Stimulated activated CD4-positive, alpha-beta T cell treated with anti-CD3 and anti-CD28 coated beads, TNF-alpha, amount 100 ng/mL, for 1 hour (primary cell): ENCODE measurements at regions not wholly inside any gene's neighbourhood (a gene's known extent, or its start where the extent isn't known, plus 50 kb on each side); places are given as distances from the start of the nearest gene placed in this dataset.

Experiments used
- DNase-seq, 3 donors: peaks; one replicate each; pipeline ENCODE4 v3.0.0-alpha.2; 2020; ENCODE audit warnings: low read depth in 3 of 3, low spot score in 1 of 3

DNA sequence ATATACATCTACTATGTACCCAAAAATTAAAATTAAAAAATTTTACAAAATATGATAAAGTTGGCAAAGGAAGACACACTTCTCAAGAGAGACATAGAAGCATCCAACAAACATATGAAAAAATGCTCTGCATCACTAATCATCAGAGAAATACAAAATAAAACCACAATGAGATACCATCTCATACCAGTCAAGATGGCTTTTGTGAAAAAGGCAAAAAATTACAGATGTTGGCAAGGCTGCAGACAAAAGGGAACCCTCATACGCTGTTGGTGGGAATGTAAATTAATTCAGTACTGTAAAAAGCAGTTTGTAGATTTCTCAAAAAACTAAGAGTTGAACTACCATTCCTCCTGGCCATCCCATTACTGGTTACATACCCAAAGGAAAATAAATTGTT is 581.7 kb upstream of the CCDC54 start:
- no peak for DNase-seq

DNA sequence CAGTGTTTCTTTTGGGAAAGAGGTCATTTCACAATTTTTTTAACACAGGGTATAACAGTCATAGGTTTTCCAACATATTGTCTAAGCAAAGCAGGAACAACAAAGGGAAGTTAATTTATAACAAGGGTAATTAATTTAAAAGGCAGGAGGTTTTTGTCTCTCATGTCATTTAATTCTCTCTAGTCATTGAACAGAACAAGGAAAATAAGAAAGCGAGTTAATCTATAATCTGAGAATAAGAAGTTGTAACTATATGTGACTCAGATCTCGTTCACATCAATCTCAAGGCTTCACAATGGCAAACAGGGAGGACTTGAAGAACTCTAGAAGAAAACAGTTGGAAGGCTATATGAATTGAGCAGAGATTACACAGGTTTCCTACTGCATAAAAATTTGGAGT is 579.8 kb upstream of the CCDC54 start:
- no peak for DNase-seq

DNA sequence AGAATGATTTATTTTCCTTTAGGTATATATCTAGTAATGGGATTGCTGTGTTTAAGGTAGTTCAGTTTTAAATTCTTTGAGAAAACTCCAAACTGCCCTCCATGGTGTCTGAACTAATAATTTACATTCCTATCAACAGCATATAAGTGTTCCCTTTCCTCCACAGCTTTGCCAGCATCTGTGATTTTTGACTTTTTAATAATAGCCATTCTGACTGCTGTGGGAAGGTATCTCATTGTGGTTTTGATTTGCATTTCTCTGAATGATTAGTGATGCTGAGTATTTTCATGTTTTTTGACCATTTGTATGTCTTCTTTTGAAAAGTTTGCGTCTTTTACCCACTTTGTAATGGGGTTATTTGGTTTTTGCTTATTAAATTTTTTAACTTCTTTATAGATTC is 571.6 kb upstream of the CCDC54 start:
- DNase-seq = no peak

DNA sequence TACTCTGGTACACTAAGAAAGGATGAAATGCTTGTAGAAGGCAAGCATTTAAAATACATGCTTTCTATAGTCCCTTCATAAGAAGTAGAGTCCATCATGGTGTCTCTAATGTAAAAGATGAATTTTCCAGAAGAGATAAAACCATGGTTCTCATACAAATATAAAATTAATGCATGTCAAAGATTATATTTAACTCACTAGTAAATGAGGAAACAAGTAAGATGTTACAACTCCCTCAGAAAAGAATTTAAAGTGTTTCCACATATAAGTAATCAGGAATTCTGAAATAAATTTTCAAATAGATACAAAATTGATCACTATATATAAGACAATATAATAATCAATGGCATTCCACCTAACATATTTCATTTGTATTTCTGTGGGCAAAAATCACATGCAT is 570.3 kb upstream of the CCDC54 start:
- DNase-seq = no peak

DNA sequence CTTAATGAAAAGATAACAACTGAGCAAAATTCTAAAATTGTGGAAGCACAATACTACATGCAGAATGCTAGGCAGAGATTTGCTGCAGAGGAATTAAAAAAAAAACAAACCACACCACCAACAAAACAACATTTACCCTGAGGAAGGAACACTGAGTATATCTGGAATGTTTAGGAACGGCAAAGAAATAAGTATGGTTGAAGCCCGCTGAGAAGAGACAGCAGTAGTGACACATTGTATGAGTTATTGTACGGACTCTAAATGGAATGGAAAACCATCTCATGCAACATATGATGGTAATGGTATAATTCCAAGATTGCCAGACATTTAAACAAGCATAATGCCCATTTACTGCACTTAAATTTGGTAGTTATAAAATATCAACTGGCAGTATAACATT is 568.2 kb upstream of the CCDC54 start:
- no peak for DNase-seq

DNA sequence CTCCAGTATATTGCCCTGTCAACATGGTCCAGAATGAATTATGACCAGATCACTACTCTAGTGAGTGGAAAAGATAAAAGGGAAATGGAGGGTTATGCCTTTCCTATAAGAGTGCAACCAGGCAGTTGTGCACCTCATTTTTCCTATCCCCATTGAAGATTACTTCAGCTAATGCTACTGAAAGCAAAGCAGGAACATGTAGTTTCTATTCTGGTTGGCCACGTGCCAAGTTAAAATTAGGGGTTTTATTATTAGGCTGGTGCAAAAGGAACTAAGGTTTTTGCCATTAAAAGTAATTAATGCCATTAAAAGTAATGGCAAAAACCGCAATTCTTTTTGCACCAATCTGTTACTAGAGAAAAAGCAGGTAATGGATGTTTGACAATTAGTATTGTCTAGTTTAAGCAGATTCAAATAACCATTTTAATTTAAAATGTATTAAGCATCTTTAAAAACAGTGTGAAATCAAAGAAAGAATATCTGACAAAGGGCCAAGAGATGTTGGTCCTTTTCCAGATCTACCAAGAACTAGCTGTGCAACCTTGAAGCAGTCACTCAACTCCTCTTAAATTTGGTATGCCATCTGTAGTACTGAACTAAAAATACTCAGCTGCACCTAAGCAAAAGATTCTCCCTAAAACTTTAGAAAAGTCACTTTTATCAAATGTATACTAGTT is 567.5 kb upstream of the CCDC54 start:
- no peak for DNase-seq

DNA sequence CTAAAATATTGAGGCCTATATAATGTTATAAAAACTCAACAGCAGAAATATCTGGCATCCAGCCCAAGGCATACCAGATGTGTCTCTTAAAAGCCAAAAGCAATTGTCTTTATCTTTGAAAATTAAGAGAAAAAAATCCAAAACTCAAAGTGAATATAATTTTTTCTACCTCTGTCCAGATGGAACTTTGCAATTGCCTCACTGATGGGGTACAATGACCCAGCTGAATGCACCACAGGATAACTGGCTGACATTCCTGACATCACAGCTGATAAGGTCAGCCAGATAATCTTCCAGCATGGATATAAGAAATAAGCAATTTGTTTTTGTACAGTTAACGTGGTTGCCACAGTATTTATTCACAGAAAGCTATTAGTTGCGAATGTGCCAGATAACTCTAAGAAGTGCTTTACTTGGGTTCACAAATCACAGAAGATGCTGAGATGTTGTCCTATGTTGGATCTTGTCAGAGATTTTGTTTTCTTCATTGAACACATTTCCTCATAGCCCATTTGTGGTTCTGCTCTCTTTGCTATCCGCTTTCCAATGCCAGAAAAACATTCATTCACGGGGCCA is 566.9 kb upstream of the CCDC54 start:
- no peak for DNase-seq

DNA sequence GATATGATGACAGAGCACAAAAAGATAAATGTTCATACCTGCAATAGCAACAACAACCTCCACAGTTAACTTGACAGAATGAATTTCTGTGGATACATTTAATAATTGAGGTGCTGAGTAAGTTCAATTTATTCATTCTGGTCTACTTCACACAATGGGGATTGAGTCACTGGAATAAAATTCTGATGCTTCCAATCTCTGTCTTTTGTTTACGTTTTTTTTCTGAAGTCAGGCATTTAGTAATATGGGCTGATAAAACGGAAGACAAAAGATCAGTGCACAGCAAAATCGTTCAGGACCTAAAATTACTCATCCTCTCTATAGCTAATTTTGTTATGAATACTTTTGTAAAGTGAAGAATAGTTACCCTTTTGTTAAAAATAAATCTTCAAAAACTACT is 565.9 kb upstream of the CCDC54 start:
- DNase-seq = no peak

DNA sequence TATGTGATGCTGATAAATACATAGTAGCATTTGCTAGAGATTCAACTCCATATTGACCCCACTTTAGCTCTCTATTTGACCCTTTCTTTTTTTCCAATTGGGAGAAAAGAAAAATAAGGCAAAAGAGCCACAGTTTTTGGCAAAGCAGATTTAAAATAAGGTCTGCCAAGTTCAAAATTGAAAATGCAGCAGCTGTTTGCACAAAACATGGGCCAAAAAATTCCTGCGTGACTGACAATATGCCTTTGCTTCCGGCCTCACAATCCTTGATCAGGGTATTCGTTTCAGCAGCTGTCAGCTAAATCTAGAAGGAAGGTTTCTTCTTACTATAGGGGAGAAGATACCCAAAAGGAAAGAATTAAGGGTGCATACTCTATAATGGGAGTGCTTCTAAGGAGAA is 563.5 kb upstream of the CCDC54 start:
- DNase-seq = no peak

DNA sequence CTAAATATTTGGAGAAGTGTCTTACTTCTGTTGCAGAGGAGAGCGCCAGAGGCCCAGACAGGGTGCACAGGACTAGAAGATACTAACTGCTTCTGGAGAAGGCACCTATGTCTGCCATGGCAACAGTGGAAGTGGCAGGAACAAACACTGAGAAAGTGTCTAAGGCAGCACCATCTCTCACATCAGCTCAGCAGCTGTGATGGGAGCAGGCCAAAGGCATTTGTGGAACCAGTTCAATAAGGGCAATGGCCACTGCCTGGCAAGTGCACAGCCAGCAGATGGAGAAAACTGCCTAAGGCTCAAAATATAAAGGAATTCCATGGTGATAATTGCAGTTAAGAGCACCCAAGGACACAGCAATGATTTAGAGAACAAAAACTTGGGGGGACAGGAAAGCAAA is 563.0 kb upstream of the CCDC54 start:
- DNase-seq = no peak

DNA sequence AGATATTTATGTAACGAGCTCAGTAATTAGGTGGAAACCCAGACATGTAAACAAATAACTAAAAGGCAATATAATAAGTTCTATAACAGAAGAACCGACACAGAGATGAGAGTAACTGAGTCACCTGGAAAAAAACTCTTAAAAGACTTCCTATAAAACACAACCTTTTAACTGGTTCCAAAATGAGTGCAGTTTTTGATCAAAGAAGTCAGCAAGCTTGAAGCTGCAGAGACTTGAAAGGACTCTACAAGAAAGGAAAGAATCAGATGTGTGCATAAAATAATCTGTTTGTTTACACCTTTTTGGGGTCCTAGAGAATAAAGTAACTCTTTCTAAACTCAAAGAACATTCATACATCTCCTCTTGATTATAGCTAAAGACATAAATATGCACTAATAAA is 560.4 kb upstream of the CCDC54 start:
- no peak for DNase-seq

DNA sequence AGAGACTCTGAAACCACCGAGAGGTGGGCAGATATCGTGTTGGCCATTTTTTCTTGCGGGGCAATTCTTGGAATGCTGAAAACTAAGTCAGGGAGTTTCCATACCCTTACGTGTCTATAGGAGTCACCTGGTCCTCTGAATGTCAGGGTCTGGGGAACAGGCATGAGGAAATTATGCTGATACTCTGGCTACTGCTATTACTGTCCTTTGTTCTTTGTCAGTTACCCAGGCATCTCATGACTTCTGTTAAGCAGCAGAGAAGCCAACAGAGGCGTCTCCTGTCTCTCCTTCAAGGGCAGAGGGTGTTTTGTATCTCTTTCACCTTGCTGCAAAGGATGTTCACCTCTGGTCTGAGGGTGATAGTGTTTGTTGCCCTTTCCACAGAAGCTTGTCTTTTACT is 559.5 kb upstream of the CCDC54 start:
- DNase-seq = no peak

DNA sequence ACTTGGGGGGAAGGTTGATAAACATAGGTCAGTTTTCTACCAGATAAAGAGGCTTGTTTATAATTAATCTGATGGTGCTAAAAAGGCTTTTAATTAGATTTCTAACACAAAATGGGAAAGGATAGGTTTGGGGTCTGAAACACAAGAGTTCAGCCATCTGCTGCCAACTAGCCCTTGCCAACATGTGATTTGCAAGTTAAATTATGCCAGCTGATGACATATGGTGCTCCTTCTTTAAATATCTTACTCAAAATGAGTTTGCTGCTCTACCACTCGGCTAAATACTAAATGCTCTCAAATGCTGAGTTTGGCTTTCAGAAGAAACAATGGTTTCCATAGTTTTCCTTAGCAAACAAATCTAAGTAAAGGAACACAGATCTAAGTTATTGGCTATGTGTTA is 557.8 kb upstream of the CCDC54 start:
- no peak for DNase-seq

DNA sequence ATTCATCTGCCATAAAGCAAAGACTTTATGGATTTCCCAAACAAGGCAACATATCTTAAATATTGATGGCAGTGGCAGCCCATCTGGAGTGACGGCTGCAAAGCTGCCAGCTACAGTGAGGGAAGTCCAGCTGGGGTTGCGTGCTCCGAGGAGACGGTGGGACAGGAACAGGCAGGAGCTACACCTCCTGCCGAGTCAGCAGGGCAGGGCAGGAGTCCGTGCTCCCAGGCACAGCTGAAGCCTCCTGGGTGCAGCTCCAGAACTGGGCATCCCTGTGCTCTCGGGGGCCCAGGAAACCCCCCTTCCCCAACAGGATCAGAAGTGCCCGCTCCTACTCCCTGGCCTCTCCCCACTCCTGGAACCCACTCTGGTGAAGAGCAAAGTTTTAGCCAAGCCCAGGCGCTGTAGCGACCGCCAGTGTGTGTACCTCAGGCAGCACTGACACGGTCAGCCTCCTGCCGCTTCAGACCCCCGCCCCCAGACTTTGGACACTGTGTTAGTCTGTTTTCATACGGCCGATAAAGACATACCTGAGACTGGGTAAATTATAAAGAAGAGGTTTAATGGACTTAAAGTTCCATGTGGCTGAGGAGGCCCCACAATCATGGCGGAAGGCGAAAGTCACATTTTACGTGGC is 556.4 kb upstream of the CCDC54 start:
- no peak for DNase-seq

DNA sequence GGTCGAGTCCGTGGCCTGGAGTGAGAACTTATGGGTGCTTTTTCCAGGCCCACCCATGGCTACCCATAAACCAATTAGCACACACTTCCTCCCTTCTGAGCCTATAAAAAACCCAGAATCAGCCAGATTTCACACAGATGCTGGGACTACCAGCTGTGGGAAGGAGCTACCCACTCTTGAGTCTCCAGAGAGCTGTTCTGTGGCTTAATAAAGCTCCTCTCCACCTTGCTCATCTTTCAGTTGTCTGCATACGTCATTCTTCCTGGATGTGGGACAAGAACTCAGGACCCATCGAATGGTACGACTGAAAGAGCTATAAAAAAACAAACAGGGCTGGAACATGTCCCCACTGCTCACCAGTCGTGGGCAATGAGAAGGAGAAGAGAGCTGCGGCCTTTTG is 555.4 kb upstream of the CCDC54 start:
- no peak for DNase-seq

DNA sequence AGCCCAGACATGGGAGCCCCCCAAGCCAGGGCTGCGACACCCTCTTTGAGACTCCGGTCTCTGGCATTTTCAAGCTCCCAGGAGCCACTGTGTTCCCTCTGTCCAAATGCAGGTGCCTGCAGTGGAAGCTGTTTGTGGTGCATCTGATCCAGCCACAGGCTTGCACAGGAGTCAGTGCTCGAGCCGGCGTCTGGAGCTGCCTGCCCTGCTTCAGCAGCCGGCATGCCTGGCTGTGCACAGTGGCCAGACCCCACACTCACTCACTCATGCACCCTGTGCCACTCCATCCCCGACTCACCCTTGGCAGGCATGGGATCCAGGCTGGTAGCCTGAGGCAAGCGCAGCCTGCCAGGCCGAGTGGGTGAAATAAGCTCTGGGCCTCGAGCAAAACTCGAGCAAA is 555.0 kb upstream of the CCDC54 start:
- no peak for DNase-seq

DNA sequence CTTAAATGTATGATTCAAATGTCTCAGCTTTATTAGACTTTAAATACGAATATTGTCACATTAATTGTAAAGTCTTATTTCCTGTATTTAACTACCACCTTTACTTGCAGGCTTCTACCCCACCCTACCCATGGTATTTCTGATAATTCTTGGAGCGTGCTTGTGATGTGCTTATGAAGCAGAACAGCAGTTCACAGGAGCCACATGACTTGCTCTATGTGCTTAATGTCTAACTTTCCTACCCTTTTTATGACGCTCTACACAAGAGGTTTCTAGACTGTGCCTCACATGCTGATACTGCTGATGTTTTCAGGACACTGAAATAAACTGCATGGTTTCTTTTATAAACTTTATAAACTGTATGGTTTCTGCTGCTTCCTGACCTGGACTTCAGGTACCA is 553.5 kb upstream of the CCDC54 start:
- DNase-seq = no peak

DNA sequence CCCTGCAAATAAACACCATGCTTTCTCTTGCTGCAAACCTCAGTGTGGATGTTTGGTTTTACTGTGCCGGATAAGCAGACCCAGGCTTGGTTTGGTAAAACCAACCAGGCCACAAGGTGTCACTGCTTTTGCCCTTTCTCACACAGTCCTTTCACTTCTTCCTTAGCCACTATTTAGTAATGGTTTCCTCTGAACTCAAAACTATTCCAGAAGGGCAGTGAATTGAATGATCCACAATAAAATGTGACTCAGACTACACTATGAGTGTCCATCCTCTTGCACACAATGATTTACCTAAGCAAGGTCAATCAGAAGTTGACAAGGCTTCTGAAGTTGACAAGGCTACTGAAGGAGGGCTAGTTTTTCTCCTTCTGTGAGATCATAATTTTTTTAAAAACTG is 552.4 kb upstream of the CCDC54 start:
- no peak for DNase-seq

DNA sequence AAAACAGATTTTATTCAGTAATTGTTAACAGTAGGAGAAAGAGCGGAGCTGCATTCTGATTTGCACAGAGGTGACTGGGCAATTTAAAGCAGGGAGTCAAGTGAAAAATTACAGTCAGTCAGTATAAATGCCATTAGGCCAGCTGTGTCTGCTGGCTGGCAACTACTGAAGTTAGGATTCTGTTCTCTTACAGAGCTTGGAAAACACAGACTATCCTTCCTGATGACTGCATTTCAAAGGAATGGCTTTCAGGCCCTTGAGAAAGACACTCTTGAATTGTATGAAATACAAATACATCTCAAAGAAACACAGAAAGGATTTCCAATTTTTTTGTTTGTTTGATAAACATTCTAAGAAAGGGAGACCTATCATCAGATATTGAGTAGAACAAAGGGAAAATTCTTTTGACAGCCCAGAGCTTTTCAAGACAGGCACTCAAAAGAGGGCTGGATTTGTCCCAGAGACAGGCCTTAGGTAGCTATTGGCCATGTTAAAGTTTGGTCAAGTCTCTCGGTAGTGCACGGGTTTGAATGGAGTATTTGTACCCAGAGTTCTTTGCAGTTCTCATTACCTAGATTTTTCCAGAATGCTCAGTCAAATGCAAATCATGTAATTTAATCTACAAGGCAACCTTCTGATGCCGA is 551.2 kb upstream of the CCDC54 start:
- no peak for DNase-seq

DNA sequence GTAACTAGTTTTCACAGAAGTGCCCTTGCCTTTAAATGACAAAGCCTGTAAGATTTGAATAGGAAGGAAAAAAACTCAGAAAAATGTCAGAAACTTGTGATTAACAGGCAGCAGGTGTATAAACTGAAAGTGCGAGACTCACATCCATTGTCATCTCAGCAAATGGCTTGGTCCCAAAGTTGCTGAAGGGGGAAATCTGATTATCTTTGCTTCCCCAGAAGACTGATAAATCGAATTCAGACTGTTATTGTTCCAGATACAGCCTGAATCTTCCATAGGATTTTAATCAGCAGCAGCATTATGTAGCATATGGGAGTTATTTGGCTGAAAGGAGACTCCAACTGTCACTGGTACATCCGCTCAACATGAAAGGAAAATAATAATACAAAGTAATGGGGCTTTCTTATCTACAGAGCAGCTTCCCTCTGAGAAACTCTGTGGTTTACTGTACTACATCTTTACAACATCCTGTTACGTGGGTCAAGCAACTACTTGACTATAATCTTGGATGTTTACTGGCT is 550.4 kb upstream of the CCDC54 start:
- no peak for DNase-seq

DNA sequence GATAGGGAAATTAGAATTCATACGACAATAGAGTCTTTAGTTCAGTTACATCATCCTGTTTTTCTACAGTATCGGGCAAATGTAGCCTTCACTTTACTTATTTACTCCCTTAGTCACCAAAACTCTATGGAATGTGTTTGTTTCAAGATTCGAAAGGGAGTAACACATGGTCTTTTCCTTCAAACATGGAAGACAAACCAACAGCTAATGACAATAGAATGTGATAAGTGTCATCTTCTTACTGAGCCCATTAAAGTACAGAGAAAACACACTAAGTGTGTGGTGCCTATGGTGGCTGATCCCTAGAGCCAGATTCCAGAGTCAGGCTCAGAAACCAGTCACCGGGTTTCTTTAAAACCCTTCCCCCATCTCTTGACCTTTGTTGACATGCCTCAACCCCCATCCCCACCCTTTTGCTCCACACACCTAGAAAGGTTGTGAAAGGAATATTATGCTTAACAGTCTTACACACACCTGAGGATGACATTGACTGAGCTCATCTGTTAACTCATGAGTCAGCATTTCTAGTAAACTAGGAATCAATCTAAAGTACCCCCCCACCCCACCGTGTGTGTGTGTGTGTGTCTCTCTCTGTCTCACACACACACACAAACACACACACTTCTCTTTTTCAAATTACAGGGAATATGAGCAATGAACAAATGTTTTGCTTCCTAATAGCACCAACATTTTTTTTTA is 549.6 kb upstream of the CCDC54 start:
- DNase-seq = no peak

DNA sequence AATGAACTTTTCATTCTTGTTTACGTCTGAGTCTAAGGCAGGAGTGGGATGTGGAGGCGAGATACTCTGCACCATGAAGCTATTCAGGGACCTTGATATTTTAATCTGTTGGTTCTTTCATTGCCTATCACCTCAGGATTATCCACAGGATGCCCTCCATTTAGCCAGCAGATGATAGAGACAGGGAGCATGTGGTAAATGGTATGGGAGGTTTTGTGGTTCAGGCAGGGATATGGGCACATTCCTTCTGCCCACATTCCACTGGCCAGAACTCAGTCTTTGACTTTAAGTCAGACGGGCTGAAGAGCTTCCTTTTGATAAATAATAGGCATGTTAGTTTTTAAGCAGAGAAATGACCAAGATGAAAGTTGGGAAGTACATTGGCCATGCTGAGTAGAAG is 548.0 kb upstream of the CCDC54 start:
- DNase-seq = no peak
